ENCODE measurements at regions not wholly inside any gene's neighbourhood (a gene's known extent, or its start where the extent isn't known, plus 50 kb on each side); places are given as distances from the start of the nearest gene placed in this dataset.
A peak's percentile ranks its signal among the peaks of the same experiment; 100 is the strongest.

- H3K27ac ChIP-seq, result no peak overlapping the region
- no peak for TF ChIP-seq CTCF (conservative IDR thresholded peaks at IDR 0.05)
Observed at GRCh38 chr3:66717806-66718205, 217.0 kb upstream of the LRIG1 start.

DNA sequence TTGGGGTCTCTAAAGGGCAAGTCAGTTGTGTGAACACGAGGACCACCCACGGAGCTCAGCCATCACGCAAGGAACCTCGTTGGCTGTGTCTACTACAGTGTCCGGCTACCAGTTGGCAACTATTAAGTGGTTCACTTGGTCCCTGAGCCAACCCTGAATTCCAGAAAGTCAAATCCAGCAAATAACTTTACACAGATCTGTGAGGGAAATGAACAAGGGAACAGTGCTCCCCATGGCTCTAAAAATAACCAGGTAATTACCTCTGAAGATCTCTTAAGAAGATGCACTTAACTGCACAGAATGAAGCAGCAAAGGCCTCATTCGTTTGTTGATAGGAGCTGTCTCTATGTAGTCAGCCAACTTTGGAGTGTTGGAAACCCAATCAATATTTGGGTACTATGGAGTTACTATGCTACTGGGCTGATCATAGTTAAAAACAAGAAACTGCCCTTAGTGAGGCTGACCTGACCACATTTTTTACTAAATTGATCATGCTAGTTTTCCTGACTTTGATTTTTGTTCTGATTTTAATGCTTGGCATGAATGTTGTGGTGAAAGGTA lies 219.1 kb upstream of the LRIG1 start:
- TF ChIP-seq CTCF (conservative IDR thresholded peaks at IDR 0.05), result no peak
- no peak overlapping the region for H3K27ac ChIP-seq

DNA sequence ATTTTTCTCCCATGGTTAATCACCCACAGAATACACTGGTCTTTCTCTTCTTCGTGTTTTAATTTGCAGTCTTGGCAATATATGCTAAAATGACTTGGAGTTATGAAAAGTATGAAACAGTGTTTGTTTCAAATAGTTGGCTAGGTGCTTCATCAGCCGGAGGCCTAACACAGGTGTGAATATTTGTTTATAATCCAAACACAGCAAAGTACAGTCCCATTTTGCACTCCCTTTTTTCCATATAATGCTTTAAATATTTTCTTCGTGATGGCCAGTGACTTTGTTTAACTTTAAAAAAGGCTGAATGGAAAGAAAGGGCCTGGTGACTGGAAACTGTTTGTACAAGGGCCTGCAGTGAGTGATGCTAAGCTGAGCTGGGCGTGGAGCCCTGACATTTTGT lies 219.7 kb upstream of the LRIG1 start:
- TF ChIP-seq CTCF (conservative IDR thresholded peaks at IDR 0.05), result no peak
- no peak overlapping the region for H3K27ac ChIP-seq

DNA sequence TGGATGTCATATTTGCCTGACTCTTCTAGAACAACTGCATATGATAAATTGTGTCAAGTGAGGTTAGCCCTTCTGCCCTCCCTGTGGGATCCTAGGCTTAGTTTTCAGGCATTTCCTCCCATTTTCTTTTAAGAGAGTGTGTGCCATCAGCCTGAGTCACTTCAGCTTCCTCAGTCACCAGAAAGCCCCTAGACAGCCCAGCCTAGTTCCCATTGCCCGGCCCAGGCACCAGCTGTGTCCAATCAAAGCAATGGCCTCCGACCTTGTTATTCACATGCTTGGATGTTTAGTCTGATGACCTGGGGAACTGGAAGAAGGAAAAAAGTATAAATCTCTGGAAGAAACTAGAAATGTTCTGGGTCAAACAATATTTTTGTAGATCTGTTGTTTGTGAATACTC lies 221.9 kb upstream of the LRIG1 start:
- no peak for TF ChIP-seq CTCF (conservative IDR thresholded peaks at IDR 0.05)
- H3K27ac ChIP-seq, result no peak overlapping the region

- no peak for TF ChIP-seq CTCF (conservative IDR thresholded peaks at IDR 0.05)
- H3K27ac ChIP-seq, result no peak overlapping the region
Observed at GRCh38 chr3:66723231-66723630, 222.4 kb upstream of the LRIG1 start.

DNA sequence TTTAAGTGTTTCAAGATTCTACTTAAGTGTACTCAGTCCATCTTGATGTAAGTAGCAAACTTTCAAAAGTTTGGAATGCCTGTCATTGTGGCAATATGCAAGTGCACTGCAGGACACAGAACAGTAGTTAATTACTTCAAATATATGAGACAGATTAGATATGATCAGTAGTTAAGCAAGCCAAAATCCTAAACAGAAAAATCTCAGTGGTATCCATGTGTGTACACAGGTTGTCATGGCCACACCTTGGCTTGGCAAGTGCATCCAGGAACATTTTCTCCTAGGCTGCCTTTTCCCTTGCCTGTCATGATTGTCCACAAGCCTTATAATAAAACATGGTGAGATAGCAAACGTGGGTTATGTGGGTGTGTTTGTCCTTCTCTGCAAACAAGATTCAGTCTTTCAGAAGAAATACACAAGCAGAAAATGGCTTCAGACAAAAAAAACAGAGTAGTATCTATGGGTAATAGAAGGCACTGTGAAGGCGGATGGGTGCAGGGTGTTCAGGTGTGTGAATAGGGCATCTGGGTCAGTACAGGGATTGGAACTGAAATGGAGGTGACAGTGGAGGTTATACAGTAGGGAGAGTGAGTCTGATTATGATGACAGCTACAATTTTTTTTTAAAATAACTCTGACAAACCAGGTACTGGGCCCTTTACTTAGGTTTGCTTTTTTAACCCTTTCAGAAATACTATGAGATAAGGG lies 229.0 kb upstream of the LRIG1 start:
- H3K27ac ChIP-seq, result peak overlapping the region; percentile 77

More for the DNA sequence above, 229.0 kb upstream of the LRIG1 start:
- no peak for TF ChIP-seq CTCF (conservative IDR thresholded peaks at IDR 0.05)

All from VCaP (cell line).